CD4-positive, alpha-beta T cell treated with Interleukin-6 for 4 hours (primary cell): ENCODE measurements at regions not wholly inside any gene's neighbourhood (a gene's known extent, or its start where the extent isn't known, plus 50 kb on each side); places are given as distances from the start of the nearest gene placed in this dataset.

Experiments used
- DNase-seq: peaks from one replicate; pipeline ENCODE4 v3.0.0-alpha.2; 2020; ENCODE audit warnings: mixed read lengths

DNA sequence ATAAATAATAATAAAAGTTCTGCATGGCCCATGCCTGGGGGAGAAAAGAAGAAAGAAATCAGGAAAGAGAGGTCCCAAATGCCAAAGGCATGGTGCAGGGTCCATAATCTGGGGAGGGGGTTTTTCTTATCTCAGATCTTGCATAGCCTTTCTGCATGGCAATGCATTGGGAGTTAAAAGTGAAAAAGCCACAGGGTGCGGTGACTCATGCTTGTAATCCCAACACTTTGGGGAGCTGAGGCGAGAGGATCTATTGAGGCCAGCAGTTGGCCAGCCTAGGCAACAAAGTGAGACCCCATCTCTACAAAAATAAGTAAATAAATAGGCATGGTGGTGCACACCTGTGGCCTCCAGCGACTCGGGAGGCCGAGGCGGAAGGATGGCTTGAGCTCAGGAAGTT, 76.8 kb upstream of the GATA2 start:
- no peak for DNase-seq

- DNase-seq = no peak
These were observed 75.8 kb upstream of the GATA2 start for GRCh38 chr3:128568602-128569490.

DNA sequence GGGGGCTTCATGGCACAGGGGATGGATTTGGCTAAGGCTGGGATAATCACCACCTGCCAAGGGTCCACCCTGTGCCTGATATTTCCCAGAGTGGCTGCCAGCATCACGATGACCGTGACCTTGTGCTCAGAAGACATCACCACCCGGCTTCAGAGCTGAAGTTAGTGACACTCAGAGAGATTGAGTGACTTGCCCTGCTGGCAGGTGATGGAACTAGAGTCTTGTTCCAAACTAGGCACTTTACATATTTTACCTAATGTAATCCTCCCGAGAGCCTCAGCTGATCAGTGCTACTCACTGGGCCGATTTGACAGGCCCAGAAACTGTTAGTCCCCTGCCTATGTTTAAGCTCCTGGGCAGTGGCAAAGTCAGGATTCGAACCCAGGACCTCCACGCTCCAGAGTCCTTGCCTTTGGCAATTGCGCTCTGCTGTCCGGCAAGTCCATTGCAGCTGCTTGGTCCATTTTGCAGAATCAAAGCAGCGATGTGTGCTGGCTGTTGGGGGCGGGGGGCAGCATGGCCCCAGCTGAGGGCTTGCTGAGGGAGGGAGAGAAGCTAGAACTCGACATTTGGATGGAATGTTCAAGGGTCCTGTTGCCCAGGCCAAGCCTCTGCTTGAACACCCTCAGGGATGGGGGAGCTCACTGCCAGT, 74.8 kb upstream of the GATA2 start:
- DNase-seq = no peak

DNA sequence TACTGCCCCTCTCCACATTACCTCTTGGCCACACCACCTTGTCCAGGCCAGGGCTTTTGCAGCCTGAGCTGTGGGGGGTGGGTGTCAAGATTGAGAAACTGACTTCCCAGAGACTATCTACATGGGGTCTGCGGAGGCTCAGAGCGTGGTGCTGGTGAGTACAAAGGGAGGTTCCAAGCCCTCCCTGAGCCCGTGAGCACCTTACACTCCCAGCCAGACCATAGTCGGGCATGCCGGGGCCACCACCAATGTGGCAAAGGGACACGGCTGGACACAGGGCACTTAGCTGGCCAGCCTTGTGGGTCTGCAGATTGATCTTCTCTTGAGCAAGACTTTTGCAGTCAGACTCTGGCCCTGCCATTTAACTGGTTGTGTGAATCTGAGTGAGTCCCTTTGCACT, 74.1 kb upstream of the GATA2 start:
- DNase-seq = no peak

DNA sequence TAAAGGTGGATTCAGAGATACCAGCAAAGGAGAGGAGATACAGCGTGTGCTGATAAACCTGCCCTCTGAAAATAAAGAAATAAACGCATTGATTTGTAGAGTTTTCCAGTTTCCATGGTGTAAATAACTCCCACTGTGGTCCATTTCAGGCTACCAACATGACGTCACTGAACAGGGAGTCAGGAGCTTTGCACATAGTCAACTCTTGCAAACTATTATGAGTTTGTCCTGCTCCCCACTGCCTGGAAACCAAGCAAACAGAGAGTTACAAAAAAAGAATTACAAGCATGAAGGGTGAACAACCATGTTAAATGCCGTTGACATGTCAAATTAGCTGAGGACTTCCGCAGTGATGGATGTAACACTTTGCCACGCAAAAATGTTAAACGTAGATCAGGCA, 70.4 kb upstream of the GATA2 start:
- no peak for DNase-seq

- no peak for DNase-seq
These were observed 68.5 kb upstream of the GATA2 start for GRCh38 chr3:128561504-128561903.

DNA sequence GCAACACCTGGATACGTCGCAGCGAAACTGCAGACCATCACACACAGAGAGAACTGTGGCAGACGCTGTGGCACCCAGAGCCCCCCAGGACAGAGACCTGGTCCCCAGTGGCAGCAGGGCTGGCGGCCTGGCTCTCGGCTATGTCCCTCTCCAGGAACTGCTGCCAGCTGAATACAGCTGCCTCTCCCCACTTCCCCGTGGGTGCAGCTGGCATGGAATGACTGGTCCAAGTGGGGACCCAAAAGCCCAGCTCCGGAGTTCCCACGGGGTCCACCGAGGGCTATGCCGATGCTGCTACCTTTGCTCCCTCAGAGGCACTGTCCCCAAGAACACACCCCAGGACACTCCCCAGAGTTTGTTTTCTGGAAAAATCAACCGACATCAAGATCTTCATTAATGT, 67.8 kb upstream of the GATA2 start:
- no peak for DNase-seq

- DNase-seq = peak; percentile 23
These were observed 66.7 kb upstream of the GATA2 start for GRCh38 chr3:128559486-128560225.

- no peak for DNase-seq
These were observed 64.7 kb upstream of the GATA2 start for GRCh38 chr3:128557531-128558280.

GRCh38 chr3:128556907-128557306, 63.9 kb upstream of the GATA2 start:
- DNase-seq = no peak

DNA sequence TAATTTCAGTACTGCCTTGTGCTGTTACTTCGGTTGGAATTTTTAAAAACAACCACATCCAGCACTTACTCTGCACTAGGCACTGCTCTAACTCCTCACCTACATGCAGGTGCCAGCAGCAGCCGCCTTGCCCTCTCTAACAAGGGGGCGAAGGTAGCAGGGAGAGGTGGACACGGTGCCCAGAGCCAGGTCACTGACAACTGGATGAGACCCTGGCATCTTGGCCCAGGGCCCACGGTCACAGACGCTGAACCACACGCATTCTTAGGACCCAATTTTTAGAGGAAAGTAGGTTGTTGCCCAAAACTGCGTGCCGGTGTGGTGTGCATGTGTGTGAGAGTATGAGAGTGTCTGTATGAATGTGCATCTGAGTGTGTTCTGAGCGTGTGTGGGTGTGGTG, 63.4 kb upstream of the GATA2 start:
- DNase-seq = no peak

GRCh38 chr3:128555841-128556240, 62.8 kb upstream of the GATA2 start:
- no peak for DNase-seq

DNA sequence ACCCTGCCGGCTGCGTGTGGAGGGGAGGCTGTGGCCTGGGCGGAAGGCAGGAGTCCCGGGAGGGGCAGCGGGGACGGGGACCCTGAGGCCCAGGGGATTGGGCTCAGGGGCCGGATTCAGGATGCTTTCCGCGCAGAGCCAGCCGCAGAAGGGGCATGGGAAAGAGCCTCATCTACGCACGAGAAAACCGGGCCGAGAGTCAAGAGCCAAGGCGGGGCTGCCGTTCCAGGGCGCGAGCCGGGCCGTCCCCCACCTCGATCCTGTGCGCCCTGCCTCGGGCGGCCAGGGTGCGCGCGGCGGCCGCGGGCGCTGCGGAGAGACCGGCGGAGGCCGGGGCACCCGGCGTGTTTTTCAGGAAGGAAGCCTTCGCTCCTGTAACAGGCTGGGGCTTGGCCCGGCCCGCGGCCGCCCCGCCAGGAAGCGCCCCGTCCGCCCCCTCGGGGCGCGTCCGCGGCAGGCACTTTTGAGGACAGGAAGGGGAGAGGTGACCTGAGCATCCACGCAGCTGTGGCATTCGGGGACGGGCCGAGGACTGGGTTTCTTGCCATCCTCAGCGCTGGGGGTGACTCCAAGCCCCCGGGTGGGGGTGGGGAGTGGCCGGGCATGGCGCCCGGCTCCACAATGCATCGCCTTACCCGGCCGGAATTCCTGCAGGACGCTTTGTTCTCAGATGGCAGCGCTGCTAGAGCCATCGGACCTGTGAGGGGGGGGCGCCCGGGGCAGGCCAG, 62.3 kb upstream of the GATA2 start:
- no peak for DNase-seq

DNA sequence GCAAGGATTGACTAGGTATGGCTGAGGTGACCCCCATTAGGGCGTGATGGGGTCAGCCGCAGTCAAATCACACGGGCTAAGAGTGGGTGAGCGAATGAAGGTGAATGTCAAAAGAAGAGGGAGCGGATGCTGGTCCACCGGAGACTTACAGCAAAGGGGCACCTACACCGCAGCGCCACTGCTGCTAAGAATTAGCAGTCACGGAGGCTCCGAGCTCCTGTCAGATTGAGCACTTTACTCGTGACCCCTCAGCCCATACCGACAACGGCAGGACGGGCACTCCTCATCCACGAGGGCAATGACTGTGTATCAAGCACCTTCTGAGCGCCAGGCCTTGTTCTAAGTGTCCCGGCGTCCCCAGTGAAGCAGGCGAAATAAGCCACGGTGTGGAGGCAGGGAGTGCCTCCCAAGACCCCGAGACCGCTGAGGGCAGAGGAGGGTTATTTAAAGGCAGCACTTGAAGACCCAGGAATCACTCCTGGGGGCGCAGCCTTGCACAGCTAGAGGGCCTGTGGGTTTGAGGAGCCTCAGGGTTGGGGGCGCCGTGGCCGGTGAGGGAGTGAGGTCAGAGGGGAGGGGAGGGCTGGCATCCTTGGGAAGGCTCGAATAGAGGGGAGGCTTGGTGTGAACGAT, 61.6 kb upstream of the GATA2 start:
- DNase-seq = no peak

GRCh38 chr3:128554100-128554464, 61.1 kb upstream of the GATA2 start:
- DNase-seq = no peak

- DNase-seq = no peak
These were observed 60.6 kb upstream of the GATA2 start for GRCh38 chr3:128553560-128553959.

DNA sequence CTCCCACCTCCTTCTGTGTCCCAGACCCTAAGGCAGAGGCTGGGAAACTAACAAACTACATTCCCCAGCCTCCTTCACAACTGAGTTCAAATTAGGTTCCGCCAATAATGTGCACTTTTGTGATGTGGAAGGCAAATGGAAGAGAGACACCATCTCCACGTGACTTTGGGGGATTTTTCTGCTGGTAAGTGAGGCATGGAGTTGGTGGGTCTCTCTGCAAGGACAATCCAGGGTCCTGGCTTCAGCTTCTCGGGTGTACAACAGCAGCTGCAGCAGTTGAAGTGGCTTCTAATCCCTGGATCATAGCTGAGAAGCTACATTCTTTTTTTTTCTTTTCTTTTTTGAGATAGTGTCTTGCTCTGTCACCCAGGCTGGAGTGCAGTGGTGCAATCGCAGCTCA, 58.9 kb upstream of the GATA2 start:
- DNase-seq = no peak

DNA sequence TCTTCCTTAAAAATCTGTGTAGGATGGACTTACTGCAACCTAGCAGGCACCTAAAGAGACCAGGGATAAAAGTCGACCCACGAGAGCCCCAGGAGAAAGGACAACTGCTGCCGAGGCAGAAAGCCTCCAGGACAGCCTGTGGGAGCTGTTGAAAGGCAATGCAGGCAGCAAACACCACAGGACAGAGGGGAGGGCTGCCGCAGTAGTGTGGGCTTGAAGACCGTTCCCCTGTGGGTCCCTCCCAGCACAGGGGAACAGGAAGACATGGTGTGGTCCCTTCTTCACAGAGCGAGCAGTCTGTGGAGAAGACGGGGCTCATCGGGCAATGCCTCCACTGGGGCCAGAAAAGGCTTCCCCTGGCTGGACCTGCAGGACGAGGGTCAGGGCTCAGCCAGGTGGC, 58.5 kb upstream of the GATA2 start:
- no peak for DNase-seq

DNA sequence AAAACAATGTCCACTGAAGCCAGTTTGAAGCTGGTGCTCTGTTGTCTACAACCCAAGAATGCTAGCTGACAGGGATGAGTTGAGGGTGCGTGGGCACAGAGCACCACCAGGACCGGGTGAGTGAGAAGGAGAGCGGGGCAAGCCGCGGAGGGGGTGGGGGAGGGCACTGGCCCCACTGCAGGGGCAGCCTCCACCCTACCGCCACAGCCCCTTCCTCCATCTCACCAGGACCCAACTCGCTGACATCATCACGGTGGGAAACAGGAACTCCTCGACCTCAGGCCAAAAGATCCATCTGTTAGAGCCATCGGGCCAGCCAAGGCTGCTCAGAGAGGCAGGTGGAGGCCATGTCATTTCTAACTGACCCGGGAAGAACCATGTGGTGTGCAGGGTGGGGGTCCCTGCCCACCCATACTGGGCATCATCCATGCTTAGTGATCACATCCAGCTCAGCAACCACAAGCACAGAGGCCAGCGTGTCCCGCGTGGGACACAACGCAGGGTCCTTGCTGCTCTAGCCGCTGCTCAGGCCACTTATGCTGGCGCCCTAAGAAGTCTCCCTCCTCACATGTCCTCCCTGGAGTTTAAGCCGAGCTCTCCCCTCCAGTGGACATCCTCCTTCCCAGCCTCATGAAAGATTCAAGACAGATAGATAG, 57.6 kb upstream of the GATA2 start:
- no peak for DNase-seq

DNA sequence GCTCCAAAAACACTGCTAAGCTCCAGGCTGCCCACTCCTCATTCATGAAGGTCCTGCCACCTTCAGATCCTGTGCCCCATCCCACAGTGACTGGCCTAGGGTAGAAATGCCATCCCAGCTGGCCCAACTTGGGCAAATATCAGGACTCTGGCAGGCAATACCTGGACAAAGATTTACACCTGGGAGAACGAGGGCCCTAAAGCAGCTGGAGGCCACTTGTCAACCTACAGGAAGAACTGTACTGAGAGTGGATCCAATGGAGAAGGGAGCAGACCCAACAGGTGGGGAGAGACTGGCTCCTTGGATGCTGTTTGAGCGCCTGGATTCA, 57.1 kb upstream of the GATA2 start:
- no peak for DNase-seq

GRCh38 chr3:128549283-128550112, 56.5 kb upstream of the GATA2 start:
- no peak for DNase-seq
